ENCODE measurements at regions not wholly inside any gene's neighbourhood (a gene's known extent, or its start where the extent isn't known, plus 50 kb on each side); places are given as distances from the start of the nearest gene placed in this dataset.

GRCh38 chr9:106146886-106147285, 452.5 kb downstream of the TMEM38B start:
- Histone ChIP-seq H3K79me2 (ENCODE audit: control insufficient read depth, insufficient read depth, low read length) (no peaks in the 10 kb centered on the region), H3K27ac (ENCODE audit: control insufficient read depth, insufficient read depth, low read length) (no peak overlapping the region), H3K4me1 (ENCODE audit: control insufficient read depth, extremely low read depth, insufficient read depth, low read length) (no peaks in the 10 kb centered on the region)

GRCh38 chr9:106149956-106150355, 455.6 kb downstream of the TMEM38B start:
- no peak overlapping the region for H3K4me2 ChIP-seq (ENCODE audit: control insufficient read depth, extremely low read depth, insufficient read depth, low read depth, low read length)
- H3K79me2 ChIP-seq (ENCODE audit: control insufficient read depth, insufficient read depth, low read length): no peaks in the 10 kb centered on the region
- FAIRE-seq: no peak
- no peak overlapping the region for H2AFZ ChIP-seq (ENCODE audit: control insufficient read depth, low read length)
- no peaks in the 10 kb centered on the region for H4K20me1 ChIP-seq (ENCODE audit: control insufficient read depth, extremely low read depth, insufficient read depth, low read length)
- H3K9me3 ChIP-seq (ENCODE audit: control insufficient read depth, low read depth, low read length): no peaks in the 10 kb centered on the region
- H3K9me1 ChIP-seq (ENCODE audit: control insufficient read depth, extremely low read depth, insufficient read depth, low read length): no peaks in the 10 kb centered on the region
- H3K36me3 ChIP-seq (ENCODE audit: control insufficient read depth in 2 of 2, extremely low read depth in 1 of 2, insufficient read depth in 2 of 2, low read length in 2 of 2): no peaks in the 10 kb centered on the region
- H3K27me3 ChIP-seq (ENCODE audit: control insufficient read depth, extremely low read depth, insufficient read depth, low read length): no peaks in the 10 kb centered on the region
- H3K27ac ChIP-seq (ENCODE audit: control insufficient read depth, insufficient read depth, low read length): no peak overlapping the region
- no peak overlapping the region for H3K4me3 ChIP-seq (ENCODE audit: control insufficient read depth in 2 of 3, extremely low read depth in 1 of 3, insufficient read depth in 2 of 3, low read depth in 1 of 3, low read length in 3 of 3)
- no peak for DNase-seq (ENCODE audit: low read depth, low spot score)
- H3K4me1 ChIP-seq (ENCODE audit: control insufficient read depth, extremely low read depth, insufficient read depth, low read length): no peaks in the 10 kb centered on the region
- TF ChIP-seq CTCF (optimal IDR thresholded peaks at IDR 0.05 in 1 of 3, IDR thresholded peaks at IDR 0.05 in 1 of 3, conservative IDR thresholded peaks at IDR 0.05 in 1 of 3; ENCODE audit: extremely low read depth in 1 of 3, insufficient read depth in 2 of 3, low read length in 3 of 3): no peak
- TF ChIP-seq EZH2 (IDR thresholded peaks at IDR 0.05; ENCODE audit: low read length): no peak
- dilution Hi-C loops (cut with MboI; ENCODE audit: extremely low pct_ligation_motif_present, low sequenced_read_pairs): no loop called here
- no peak overlapping the region for H3K9ac ChIP-seq (ENCODE audit: control insufficient read depth, extremely low read depth, insufficient read depth, low read length)

More at GRCh38 chr9:106146886-106147285, 452.5 kb downstream of the TMEM38B start:
- FAIRE-seq: no peak
- Histone ChIP-seq H3K4me2 (ENCODE audit: control insufficient read depth, extremely low read depth, insufficient read depth, low read depth, low read length) (no peak overlapping the region), H3K9me1 (ENCODE audit: control insufficient read depth, extremely low read depth, insufficient read depth, low read length) (no peaks in the 10 kb centered on the region), H3K36me3 (ENCODE audit: control insufficient read depth in 2 of 2, extremely low read depth in 1 of 2, insufficient read depth in 2 of 2, low read length in 2 of 2) (no peaks in the 10 kb centered on the region), H3K9me3 (ENCODE audit: control insufficient read depth, low read depth, low read length) (no peaks in the 10 kb centered on the region), H3K4me3 (ENCODE audit: control insufficient read depth in 2 of 3, extremely low read depth in 1 of 3, insufficient read depth in 2 of 3, low read depth in 1 of 3, low read length in 3 of 3) (no peak overlapping the region), H4K20me1 (ENCODE audit: control insufficient read depth, extremely low read depth, insufficient read depth, low read length) (no peaks in the 10 kb centered on the region), H2AFZ (ENCODE audit: control insufficient read depth, low read length) (no peak overlapping the region), H3K9ac (ENCODE audit: control insufficient read depth, extremely low read depth, insufficient read depth, low read length) (no peak overlapping the region), H3K27me3 (ENCODE audit: control insufficient read depth, extremely low read depth, insufficient read depth, low read length) (no peaks in the 10 kb centered on the region)
- dilution Hi-C loops (cut with MboI; ENCODE audit: extremely low pct_ligation_motif_present, low sequenced_read_pairs): no loop called here
- DNase-seq (ENCODE audit: low read depth, low spot score): no peak
- TF ChIP-seq EZH2 (IDR thresholded peaks at IDR 0.05; ENCODE audit: low read length) (no peak), CTCF (optimal IDR thresholded peaks at IDR 0.05 in 1 of 3, IDR thresholded peaks at IDR 0.05 in 1 of 3, conservative IDR thresholded peaks at IDR 0.05 in 1 of 3; ENCODE audit: extremely low read depth in 1 of 3, insufficient read depth in 2 of 3, low read length in 3 of 3) (no peak)
